Upper lobe of left lung (tissue), 6 donors: ENCODE measurements at regions not wholly inside any gene's neighbourhood (a gene's known extent, or its start where the extent isn't known, plus 50 kb on each side); places are given as distances from the start of the nearest gene placed in this dataset.

Source experiments
- ATAC-seq, 2 donors: fragments of 200-7000 bp; cut with Tn5 transposase; one replicate each; pipeline ENCODE4 v1.9.1; 2022; ENCODE audit warnings: mild to moderate bottlenecking in 2 of 2, moderate library complexity in 2 of 2; ENCODE audit not compliant: low FRiP score in 2 of 2
- DNase-seq, 2 donors: peaks; one replicate each; pipeline ENCODE4 v3.0.0-alpha.2; 2019 to 2020
- H3K27ac ChIP-seq, 4 donors: fragments of 200-600 bp; sonication (generic); one replicate each; pipeline ENCODE4 v1.5.1; 2016 to 2019
- H3K27me3 ChIP-seq, 4 donors: fragments of 200-600 bp; sonication (generic); one replicate each; pipeline ENCODE4 v1.5.1; 2017 to 2019
- H3K36me3 ChIP-seq, 4 donors: fragments of 200-600 bp; sonication (generic); one replicate each; pipeline ENCODE4 v1.5.1; 2016 to 2019
- H3K4me1 ChIP-seq, 4 donors: fragments of 200-600 bp; sonication (generic); one replicate each; pipeline ENCODE4 v1.5.1; 2018 to 2019
- H3K4me3 ChIP-seq, 4 donors: fragments of 200-600 bp; sonication (generic); one replicate each; pipeline ENCODE4 v1.5.1; 2017 to 2019; ENCODE audit warnings: mild to moderate bottlenecking in 2 of 4, moderate library complexity in 1 of 4
- H3K9me3 ChIP-seq, 4 donors: fragments of 200-600 bp; sonication (generic); one replicate each; pipeline ENCODE4 v1.5.1; 2018 to 2019
- EP300 ChIP-seq, 4 donors: sonication (generic); formaldehyde crosslinking; IDR thresholded peaks; one replicate each; pipeline ENCODE4 v1.5.1; 2017; ENCODE audit warnings: antibody characterized with exemption in 4 of 4, control low read depth in 2 of 4
- POLR2A ChIP-seq, 4 donors: fragments of 450-650 bp; IDR thresholded peaks; one replicate each; pipeline ENCODE4 v1.5.1; 2016 to 2017; ENCODE audit warnings: antibody characterized with exemption in 4 of 4, mild to moderate bottlenecking in 2 of 4
- POLR2AphosphoS5 ChIP-seq, 2 donors: sonication (generic); formaldehyde crosslinking; IDR thresholded peaks; one replicate each; pipeline ENCODE4 v1.5.1; 2017; ENCODE audit warnings: antibody characterized with exemption in 2 of 2
- WGBS, 2 donors: methylation state at CpG; one replicate each; pipeline ENCODE4 v1.1.5; 2017 to 2018; 5-methylcytosine and 5-hydroxymethylcytosine counted together
- TF ChIP-seq, protein P1 (sequence below), 6 experiments: fragments of 450-650 bp in 4 of 6; fragments of 200-600 bp in 2 of 6; sonication (generic) in 2 of 6; IDR thresholded peaks; one replicate each; pipeline ENCODE4 v1.5.1; 2016 to 2019; ENCODE audit warnings: antibody characterized with exemption in 6 of 6
- donor health status: DM: no; HTN: no; CAD: no; lungs with moderate emphysema.
- donor health status: DM: no; HTN: yes; CAD: no; lungs with severe emphysema.

DNA sequence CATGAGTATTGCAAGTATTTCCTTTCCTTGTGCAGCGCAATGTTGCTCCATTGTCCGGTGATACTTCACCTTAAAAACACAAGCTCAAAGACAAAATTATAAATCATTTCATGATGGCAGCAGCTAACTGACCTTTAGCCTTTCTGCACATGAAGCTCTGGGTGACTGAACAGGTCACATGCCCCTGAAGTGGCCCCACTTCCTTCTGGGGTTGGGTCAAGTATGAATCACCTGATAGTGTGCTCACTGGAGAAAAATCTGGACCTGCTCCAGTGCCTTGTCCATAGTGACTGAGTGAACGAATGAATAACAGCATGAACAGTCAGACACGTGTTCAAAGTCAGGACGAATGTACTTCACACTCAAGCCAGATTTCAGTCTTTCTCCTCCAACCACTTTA, 658.9 kb downstream of the NPHP4 start:
- WGBS, 2 donors, result 69 to 85% methylated on average over 5 of the region's 5 CpGs
- H3K36me3 ChIP-seq, result no peaks in the 10 kb centered on the region
- no peaks in the 10 kb centered on the region for H3K4me1 ChIP-seq
- TF ChIP-seq POLR2A (IDR thresholded peaks at IDR 0.05), result no peak
- H3K27me3 ChIP-seq, result no peaks in the 10 kb centered on the region
- no peak for ATAC-seq
- DNase-seq, result no peak
- no peaks in the 10 kb centered on the region for H3K9me3 ChIP-seq
- H3K27ac ChIP-seq, result no peak overlapping the region
- no peak overlapping the region for H3K4me3 ChIP-seq

GRCh38 chr1:5331101-5331500, 661.1 kb downstream of the NPHP4 start:
- peaks cover 0 to 8% (median 3%) of the 10 kb centered on the region in 4 donors for H3K9me3 ChIP-seq
- no peak overlapping the region for H3K27ac ChIP-seq
- ATAC-seq (no peak), DNase-seq (no peak)
- H3K27me3 ChIP-seq, result no peaks in the 10 kb centered on the region
- 88 to 95% methylated on average over 1 to 6 of the region's 6 CpGs for WGBS, 2 donors
- H3K4me3 ChIP-seq, result no peak overlapping the region
- H3K36me3 ChIP-seq, result no peaks in the 10 kb centered on the region
- TF ChIP-seq POLR2A (IDR thresholded peaks at IDR 0.05) (no peak), POLR2AphosphoS5 (IDR thresholded peaks at IDR 0.05) (no peak), EP300 (IDR thresholded peaks at IDR 0.05) (no peak)
- TF ChIP-seq, protein P1, sequence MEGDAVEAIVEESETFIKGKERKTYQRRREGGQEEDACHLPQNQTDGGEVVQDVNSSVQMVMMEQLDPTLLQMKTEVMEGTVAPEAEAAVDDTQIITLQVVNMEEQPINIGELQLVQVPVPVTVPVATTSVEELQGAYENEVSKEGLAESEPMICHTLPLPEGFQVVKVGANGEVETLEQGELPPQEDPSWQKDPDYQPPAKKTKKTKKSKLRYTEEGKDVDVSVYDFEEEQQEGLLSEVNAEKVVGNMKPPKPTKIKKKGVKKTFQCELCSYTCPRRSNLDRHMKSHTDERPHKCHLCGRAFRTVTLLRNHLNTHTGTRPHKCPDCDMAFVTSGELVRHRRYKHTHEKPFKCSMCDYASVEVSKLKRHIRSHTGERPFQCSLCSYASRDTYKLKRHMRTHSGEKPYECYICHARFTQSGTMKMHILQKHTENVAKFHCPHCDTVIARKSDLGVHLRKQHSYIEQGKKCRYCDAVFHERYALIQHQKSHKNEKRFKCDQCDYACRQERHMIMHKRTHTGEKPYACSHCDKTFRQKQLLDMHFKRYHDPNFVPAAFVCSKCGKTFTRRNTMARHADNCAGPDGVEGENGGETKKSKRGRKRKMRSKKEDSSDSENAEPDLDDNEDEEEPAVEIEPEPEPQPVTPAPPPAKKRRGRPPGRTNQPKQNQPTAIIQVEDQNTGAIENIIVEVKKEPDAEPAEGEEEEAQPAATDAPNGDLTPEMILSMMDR (IDR thresholded peaks at IDR 0.05), result no peak
- no peaks in the 10 kb centered on the region for H3K4me1 ChIP-seq

- TF ChIP-seq EP300 (IDR thresholded peaks at IDR 0.05) (no peak), POLR2A (IDR thresholded peaks at IDR 0.05) (no peak)
- H3K27ac ChIP-seq, result peak overlapping the region in 2 of 4 donors; percentile 26 to 40
- DNase-seq, result no peak
- WGBS, 2 donors, result 58 to 63% methylated on average over 6 of the region's 6 CpGs
- no peaks in the 10 kb centered on the region for H3K27me3 ChIP-seq
- H3K9me3 ChIP-seq, result peaks cover 0 to 8% (median 3%) of the 10 kb centered on the region in 4 donors
- H3K4me1 ChIP-seq, result no peaks in the 10 kb centered on the region
- H3K4me3 ChIP-seq, result no peak overlapping the region
- no peak for ATAC-seq
- no peaks in the 10 kb centered on the region for H3K36me3 ChIP-seq
Measured at GRCh38 chr1:5329068-5329739, 663.0 kb downstream of the NPHP4 start.

DNA sequence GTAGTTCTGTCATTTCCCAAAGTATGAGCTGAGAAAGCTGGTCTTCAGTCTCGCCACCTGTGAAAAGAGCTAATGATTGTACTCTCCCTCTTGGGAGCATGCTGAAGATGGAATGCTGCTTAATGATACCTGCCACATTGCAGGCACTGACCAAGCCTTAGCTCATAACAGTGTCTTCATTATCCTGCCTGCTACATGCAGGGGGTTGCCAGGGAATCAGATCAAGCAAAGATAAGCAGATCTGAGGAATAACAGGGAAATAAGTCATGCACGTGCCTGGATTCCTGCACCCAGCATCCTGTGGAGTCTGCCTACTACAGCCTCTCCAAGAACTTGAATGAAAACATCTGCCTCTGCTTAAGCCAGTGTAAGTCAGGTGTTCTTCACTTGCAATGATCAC, 667.3 kb downstream of the NPHP4 start:
- no peak overlapping the region for H3K27ac ChIP-seq
- ATAC-seq (no peak), DNase-seq (no peak)
- no peaks in the 10 kb centered on the region for H3K27me3 ChIP-seq
- WGBS, 2 donors, result 55 to 78% methylated on average over 2 of the region's 2 CpGs
- TF ChIP-seq EP300 (IDR thresholded peaks at IDR 0.05) (no peak), POLR2AphosphoS5 (IDR thresholded peaks at IDR 0.05) (no peak), POLR2A (IDR thresholded peaks at IDR 0.05) (no peak)
- TF ChIP-seq, protein P1 (IDR thresholded peaks at IDR 0.05), result no peak
- no peaks in the 10 kb centered on the region for H3K4me1 ChIP-seq
- no peaks in the 10 kb centered on the region for H3K36me3 ChIP-seq
- peaks cover 0 to 8% (median 3%) of the 10 kb centered on the region in 4 donors for H3K9me3 ChIP-seq
- H3K4me3 ChIP-seq, result no peak overlapping the region

DNA sequence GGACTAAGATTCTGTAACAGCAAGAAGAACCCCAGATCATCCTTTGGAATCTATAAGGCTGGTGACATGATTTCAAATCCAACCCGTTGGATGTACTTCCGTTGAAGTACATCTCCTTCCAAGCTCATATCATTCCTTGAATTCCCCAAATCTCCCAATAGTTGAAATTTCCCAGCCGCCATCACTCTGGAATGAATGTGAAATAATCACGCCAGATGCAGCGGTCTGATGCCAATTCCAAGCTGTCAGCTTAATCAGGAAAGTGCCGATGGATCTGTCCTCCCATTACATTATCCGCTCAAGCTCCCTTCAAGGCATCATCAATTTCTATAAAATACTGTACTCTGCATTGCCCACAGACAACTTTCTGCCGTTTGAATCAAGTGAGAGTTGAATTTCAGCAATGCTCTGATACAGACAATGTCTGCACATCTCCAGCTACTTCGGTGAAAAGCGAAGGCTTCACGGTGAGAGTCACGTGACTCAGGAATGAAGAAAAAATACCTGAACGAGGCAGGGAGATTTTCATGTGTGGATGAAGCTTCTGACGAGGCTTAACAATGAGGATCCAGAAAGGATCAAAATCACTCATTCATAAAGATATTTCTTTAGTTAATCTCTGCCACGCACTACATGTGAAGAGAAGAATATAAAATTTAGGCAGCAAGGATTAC, 663.9 kb downstream of the AJAP1 start:
- Histone ChIP-seq H3K27me3 (no peaks in the 10 kb centered on the region), H3K4me3 (no peak overlapping the region), H3K9me3 (no peaks in the 10 kb centered on the region), H3K4me1 (no peaks in the 10 kb centered on the region), H3K36me3 (no peaks in the 10 kb centered on the region), H3K27ac (no peak overlapping the region)
- DNase-seq (no peak), ATAC-seq (no peak)
- no peak for TF ChIP-seq POLR2A (IDR thresholded peaks at IDR 0.05)
- no peak for TF ChIP-seq POLR2AphosphoS5 (IDR thresholded peaks at IDR 0.05)
- TF ChIP-seq, protein P1 (IDR thresholded peaks at IDR 0.05), result no peak
- no peak for TF ChIP-seq EP300 (IDR thresholded peaks at IDR 0.05)
- WGBS, 2 donors, result 78 to 83% methylated on average over 15 of the region's 15 CpGs
